CD8-positive, alpha-beta memory T cell (primary cell): ENCODE measurements at regions not wholly inside any gene's neighbourhood (a gene's known extent, or its start where the extent isn't known, plus 50 kb on each side); places are given as distances from the start of the nearest gene placed in this dataset.

ENCODE experiments used
- CTCF ChIA-PET: fragments of 350-600 bp; sonication (Branson Sonifier 250); formaldehyde crosslinking; loops from one replicate; lab custom pipeline; 2021; ENCODE audit warnings: antibody characterized with exemption; lab: Charles Lee
- POLR2A ChIA-PET: fragments of 350-600 bp; sonication (Branson Sonifier 250); formaldehyde crosslinking; loops from one replicate; lab custom pipeline; 2021; ENCODE audit warnings: antibody characterized with exemption; lab: Charles Lee
- DNase-seq, 5 donors: peaks; one replicate each; pipeline versions ENCODE4 v3.0.0 to v3.0.0-alpha.2; 2020 to 2022; ENCODE audit warnings: mixed read lengths in 1 of 5
- H3K27ac ChIP-seq: one replicate; pipeline ENCODE4 v1.7.0; 2013; ENCODE audit warnings: low read depth, mild to moderate bottlenecking, low read length, moderate library complexity
- H3K27me3 ChIP-seq: 2 replicates; pipeline ENCODE4 v1.7.0; 2013; ENCODE audit warnings: low read length, mild to moderate bottlenecking; ENCODE audit not compliant: insufficient read depth, poor library complexity, severe bottlenecking
- H3K36me3 ChIP-seq: 2 replicates; pipeline ENCODE4 v1.7.0; 2013; ENCODE audit warnings: mild to moderate bottlenecking, low read length, moderate library complexity; ENCODE audit not compliant: insufficient read depth
- H3K4me1 ChIP-seq: 2 replicates; pipeline ENCODE4 v1.7.0; 2013; ENCODE audit warnings: mild to moderate bottlenecking, low read length, moderate library complexity; ENCODE audit not compliant: insufficient read depth
- H3K4me3 ChIP-seq: 2 replicates; pipeline ENCODE4 v1.7.0; 2013; ENCODE audit warnings: mild to moderate bottlenecking, low read length
- H3K9me3 ChIP-seq: 2 replicates; pipeline ENCODE4 v1.7.0; 2013; ENCODE audit warnings: mild to moderate bottlenecking, low read length
- H3K27ac Mint-ChIP-seq, 8 donors: one replicate each; pipeline ENCODE4 v1.8.0; 2020 to 2021; ENCODE audit warnings: mixed read lengths in 8 of 8, mild to moderate bottlenecking in 6 of 8, inconsistent platforms in 3 of 8, moderate library complexity in 3 of 8
- H3K27me3 Mint-ChIP-seq, 2 donors: one replicate each; pipeline ENCODE4 v1.8.0; 2020 to 2021; ENCODE audit warnings: mixed read lengths in 2 of 2, mild to moderate bottlenecking in 1 of 2, moderate library complexity in 1 of 2
- H3K36me3 Mint-ChIP-seq, 3 donors: one replicate each; pipeline ENCODE4 v1.8.0; 2020 to 2021; ENCODE audit warnings: mixed read lengths in 3 of 3, inconsistent platforms in 1 of 3, mild to moderate bottlenecking in 1 of 3
- H3K4me1 Mint-ChIP-seq, 3 donors: one replicate each; pipeline ENCODE4 v1.8.0; 2020 to 2021; ENCODE audit warnings: mixed read lengths in 3 of 3, inconsistent platforms in 1 of 3, mild to moderate bottlenecking in 1 of 3
- H3K4me3 Mint-ChIP-seq, 7 donors: one replicate each; pipeline ENCODE4 v1.8.0; 2020 to 2021; ENCODE audit warnings: mixed read lengths in 7 of 7, mild to moderate bottlenecking in 6 of 7, moderate library complexity in 4 of 7, inconsistent platforms in 2 of 7
- H3K9me3 Mint-ChIP-seq, 5 donors: one replicate each; pipeline ENCODE4 v1.8.0; 2020 to 2022; ENCODE audit warnings: mixed read lengths in 5 of 5, mild to moderate bottlenecking in 3 of 5, moderate library complexity in 2 of 5, inconsistent platforms in 1 of 5

- Histone ChIP-seq H3K27ac (no peak overlapping the region), H3K9me3 (no peaks in the 10 kb centered on the region), H3K36me3 (no peaks in the 10 kb centered on the region), H3K27me3 (no peaks in the 10 kb centered on the region), H3K4me3 (no peak overlapping the region), H3K4me1 (no peaks in the 10 kb centered on the region)
- Mint-ChIP-seq H3K27ac (no peak overlapping the region), H3K36me3 (peaks cover 0 to 2% (median 0%) of the 10 kb centered on the region in 3 donors), H3K4me1 (no peaks in the 10 kb centered on the region), H3K9me3 (peaks cover 7 to 26% (median 19%) of the 10 kb centered on the region in 5 donors), H3K4me3 (no peak overlapping the region), H3K27me3 (no peaks in the 10 kb centered on the region)
- no peak for DNase-seq
- ChIA-PET POLR2A (no interaction called here), CTCF (no interaction called here)
Measured at GRCh38 chr18:72391951-72392350, 152.2 kb downstream of the CBLN2 start.

- no peaks in the 10 kb centered on the region for H3K9me3 ChIP-seq
- no peak for DNase-seq
- Mint-ChIP-seq H3K4me1 (no peaks in the 10 kb centered on the region), H3K4me3 (no peak overlapping the region), H3K27ac (no peak overlapping the region), H3K9me3 (peaks cover 7 to 30% (median 18%) of the 10 kb centered on the region in 5 donors), H3K36me3 (peaks cover 0 to 2% (median 0%) of the 10 kb centered on the region in 3 donors), H3K27me3 (no peaks in the 10 kb centered on the region)
- no peak overlapping the region for H3K27ac ChIP-seq
- no peaks in the 10 kb centered on the region for H3K36me3 ChIP-seq
- no peaks in the 10 kb centered on the region for H3K4me1 ChIP-seq
- no peak overlapping the region for H3K4me3 ChIP-seq
- ChIA-PET POLR2A (no interaction called here), CTCF (no interaction called here)
- no peaks in the 10 kb centered on the region for H3K27me3 ChIP-seq
Measured at GRCh38 chr18:72391427-72391826, 152.7 kb downstream of the CBLN2 start.

- no peaks in the 10 kb centered on the region for H3K4me1 Mint-ChIP-seq
- Histone ChIP-seq H3K4me3 (no peak overlapping the region), H3K4me1 (no peaks in the 10 kb centered on the region), H3K36me3 (no peaks in the 10 kb centered on the region), H3K27me3 (no peaks in the 10 kb centered on the region), H3K27ac (no peak overlapping the region), H3K9me3 (no peaks in the 10 kb centered on the region)
- peaks cover 4 to 22% (median 8%) of the 10 kb centered on the region in 5 donors for H3K9me3 Mint-ChIP-seq
- CTCF ChIA-PET = no interaction called here
- no peak overlapping the region for H3K4me3 Mint-ChIP-seq
- no peak for DNase-seq
- POLR2A ChIA-PET = no interaction called here
- no peaks in the 10 kb centered on the region for H3K27me3 Mint-ChIP-seq
- H3K36me3 Mint-ChIP-seq = no peaks in the 10 kb centered on the region
- H3K27ac Mint-ChIP-seq = no peak overlapping the region
Measured at GRCh38 chr18:72378016-72378415, 166.1 kb downstream of the CBLN2 start.

GRCh38 chr18:72376256-72376655 is 167.9 kb downstream of the CBLN2 start:
- no peak for DNase-seq
- no peak overlapping the region for H3K27ac Mint-ChIP-seq
- H3K4me3 Mint-ChIP-seq = no peak overlapping the region
- Histone ChIP-seq H3K36me3 (no peaks in the 10 kb centered on the region), H3K4me1 (no peaks in the 10 kb centered on the region), H3K4me3 (no peak overlapping the region), H3K27me3 (no peaks in the 10 kb centered on the region), H3K27ac (no peak overlapping the region), H3K9me3 (no peaks in the 10 kb centered on the region)
- ChIA-PET CTCF (no interaction called here), POLR2A (no interaction called here)
- no peaks in the 10 kb centered on the region for H3K36me3 Mint-ChIP-seq
- no peaks in the 10 kb centered on the region for H3K4me1 Mint-ChIP-seq
- H3K27me3 Mint-ChIP-seq = no peaks in the 10 kb centered on the region
- H3K9me3 Mint-ChIP-seq = peaks cover 4 to 28% (median 14%) of the 10 kb centered on the region in 5 donors

- Mint-ChIP-seq H3K4me3 (no peak overlapping the region), H3K4me1 (no peaks in the 10 kb centered on the region), H3K27me3 (no peaks in the 10 kb centered on the region), H3K36me3 (no peaks in the 10 kb centered on the region), H3K9me3 (peaks cover 6 to 30% (median 14%) of the 10 kb centered on the region in 5 donors), H3K27ac (no peak overlapping the region)
- no peak for DNase-seq
- Histone ChIP-seq H3K36me3 (no peaks in the 10 kb centered on the region), H3K4me1 (no peaks in the 10 kb centered on the region), H3K27me3 (no peaks in the 10 kb centered on the region), H3K9me3 (no peaks in the 10 kb centered on the region), H3K4me3 (no peak overlapping the region), H3K27ac (no peak overlapping the region)
- ChIA-PET POLR2A (no interaction called here), CTCF (no interaction called here)
Measured at GRCh38 chr18:72375618-72376017, 168.5 kb downstream of the CBLN2 start.

- no peaks in the 10 kb centered on the region for H3K36me3 Mint-ChIP-seq
- no peak for DNase-seq
- no peak overlapping the region for H3K27ac Mint-ChIP-seq
- ChIA-PET CTCF (no interaction called here), POLR2A (no interaction called here)
- H3K36me3 ChIP-seq = no peaks in the 10 kb centered on the region
- no peak overlapping the region for H3K27ac ChIP-seq
- no peaks in the 10 kb centered on the region for H3K4me1 Mint-ChIP-seq
- H3K4me3 Mint-ChIP-seq = no peak overlapping the region
- H3K27me3 ChIP-seq = no peaks in the 10 kb centered on the region
- H3K4me3 ChIP-seq = no peak overlapping the region
- no peaks in the 10 kb centered on the region for H3K4me1 ChIP-seq
- H3K9me3 ChIP-seq = no peaks in the 10 kb centered on the region
- no peaks in the 10 kb centered on the region for H3K27me3 Mint-ChIP-seq
- peaks cover 7 to 26% (median 14%) of the 10 kb centered on the region in 5 donors for H3K9me3 Mint-ChIP-seq
Measured at GRCh38 chr18:72372076-72372475, 172.1 kb downstream of the CBLN2 start.

GRCh38 chr18:72368308-72368707 is 175.8 kb downstream of the CBLN2 start:
- no peak overlapping the region for H3K4me3 Mint-ChIP-seq
- ChIA-PET POLR2A (no interaction called here), CTCF (no interaction called here)
- H3K27ac Mint-ChIP-seq = no peak overlapping the region
- H3K27ac ChIP-seq = no peak overlapping the region
- H3K9me3 ChIP-seq = no peaks in the 10 kb centered on the region
- H3K4me1 Mint-ChIP-seq = no peaks in the 10 kb centered on the region
- no peak overlapping the region for H3K4me3 ChIP-seq
- H3K36me3 Mint-ChIP-seq = no peaks in the 10 kb centered on the region
- H3K27me3 ChIP-seq = no peaks in the 10 kb centered on the region
- H3K4me1 ChIP-seq = no peaks in the 10 kb centered on the region
- no peak for DNase-seq
- no peaks in the 10 kb centered on the region for H3K27me3 Mint-ChIP-seq
- no peaks in the 10 kb centered on the region for H3K36me3 ChIP-seq
- peaks cover 9 to 17% (median 12%) of the 10 kb centered on the region in 5 donors for H3K9me3 Mint-ChIP-seq

GRCh38 chr18:72360634-72361033 is 183.5 kb downstream of the CBLN2 start:
- Mint-ChIP-seq H3K9me3 (peaks cover 0 to 16% (median 10%) of the 10 kb centered on the region in 5 donors), H3K27me3 (no peaks in the 10 kb centered on the region), H3K4me3 (no peak overlapping the region), H3K4me1 (no peaks in the 10 kb centered on the region), H3K27ac (no peak overlapping the region), H3K36me3 (no peaks in the 10 kb centered on the region)
- CTCF ChIA-PET = no interaction called here
- Histone ChIP-seq H3K27me3 (no peaks in the 10 kb centered on the region), H3K4me1 (no peaks in the 10 kb centered on the region), H3K36me3 (no peaks in the 10 kb centered on the region), H3K4me3 (no peak overlapping the region), H3K27ac (no peak overlapping the region), H3K9me3 (no peaks in the 10 kb centered on the region)
- DNase-seq = no peak
- POLR2A ChIA-PET = no interaction called here

GRCh38 chr18:72342933-72343332 is 201.2 kb downstream of the CBLN2 start:
- POLR2A ChIA-PET = no interaction called here
- H3K4me3 Mint-ChIP-seq = no peak overlapping the region

More at GRCh38 chr18:72342933-72343332, 201.2 kb downstream of the CBLN2 start:
- H3K27me3 ChIP-seq = no peaks in the 10 kb centered on the region
- H3K4me1 ChIP-seq = no peaks in the 10 kb centered on the region
- H3K27ac Mint-ChIP-seq = no peak overlapping the region
- H3K36me3 Mint-ChIP-seq = no peaks in the 10 kb centered on the region
- H3K27me3 Mint-ChIP-seq = no peaks in the 10 kb centered on the region
- H3K27ac ChIP-seq = no peak overlapping the region
- H3K4me3 ChIP-seq = no peak overlapping the region
- no peaks in the 10 kb centered on the region for H3K9me3 ChIP-seq
- peaks cover 1 to 14% (median 7%) of the 10 kb centered on the region in 5 donors for H3K9me3 Mint-ChIP-seq
- CTCF ChIA-PET = no interaction called here
- H3K36me3 ChIP-seq = no peaks in the 10 kb centered on the region
- H3K4me1 Mint-ChIP-seq = no peaks in the 10 kb centered on the region
- no peak for DNase-seq
